ENCODE measurements at regions not wholly inside any gene's neighbourhood (a gene's known extent, or its start where the extent isn't known, plus 50 kb on each side); places are given as distances from the start of the nearest gene placed in this dataset.

DNA sequence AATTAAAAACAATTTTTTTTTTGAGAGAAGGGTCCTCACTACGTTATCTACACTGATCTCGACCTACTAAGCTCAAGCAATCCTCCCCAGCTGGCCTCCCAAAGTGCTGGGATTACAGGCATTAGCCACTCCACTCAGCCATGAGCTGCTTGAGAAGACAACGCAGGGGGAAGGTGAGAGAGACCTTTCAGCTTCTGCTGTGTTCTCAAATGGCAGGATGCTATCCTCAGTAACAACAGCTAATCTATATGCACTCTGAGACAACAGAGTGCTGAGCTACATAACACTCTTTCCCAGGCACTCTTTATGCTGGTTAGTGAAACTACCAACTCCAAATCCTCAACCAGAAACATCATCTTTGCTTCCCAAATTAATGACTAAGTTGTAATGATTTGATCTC lies 526.1 kb downstream of the CCER1 start:
- H3K27ac Mint-ChIP-seq: no peak overlapping the region
- no peak for ATAC-seq (ENCODE audit: low read depth in 2 of 2)
- Histone ChIP-seq H3K27me3 (ENCODE audit: control insufficient read depth, insufficient read depth, low read length) (no peaks in the 10 kb centered on the region), H3K27ac (ENCODE audit: insufficient read depth, low read length, poor library complexity, severe bottlenecking) (no peak overlapping the region), H3K4me1 (ENCODE audit: control insufficient read depth, insufficient read depth, low read length, poor library complexity, severe bottlenecking) (no peaks in the 10 kb centered on the region), H3K4me3 (ENCODE audit: low read depth, low read length) (no peak overlapping the region), H3K9me3 (ENCODE audit: control insufficient read depth in 2 of 2, low read length in 2 of 2) (peaks cover 0 to under 1% of the 10 kb centered on the region in 2 experiments), H3K36me3 (ENCODE audit: control insufficient read depth, insufficient read depth, low read length) (no peaks in the 10 kb centered on the region)
- DNase-seq: no peak
- H3K4me1 Mint-ChIP-seq: no peaks in the 10 kb centered on the region
- peaks cover 0 to 4% (median 2%) of the 10 kb centered on the region in 7 donors for H3K9me3 Mint-ChIP-seq
- H3K36me3 Mint-ChIP-seq: no peaks in the 10 kb centered on the region
- no peak overlapping the region for H3K4me3 Mint-ChIP-seq
- H3K27me3 Mint-ChIP-seq: no peaks in the 10 kb centered on the region

DNA sequence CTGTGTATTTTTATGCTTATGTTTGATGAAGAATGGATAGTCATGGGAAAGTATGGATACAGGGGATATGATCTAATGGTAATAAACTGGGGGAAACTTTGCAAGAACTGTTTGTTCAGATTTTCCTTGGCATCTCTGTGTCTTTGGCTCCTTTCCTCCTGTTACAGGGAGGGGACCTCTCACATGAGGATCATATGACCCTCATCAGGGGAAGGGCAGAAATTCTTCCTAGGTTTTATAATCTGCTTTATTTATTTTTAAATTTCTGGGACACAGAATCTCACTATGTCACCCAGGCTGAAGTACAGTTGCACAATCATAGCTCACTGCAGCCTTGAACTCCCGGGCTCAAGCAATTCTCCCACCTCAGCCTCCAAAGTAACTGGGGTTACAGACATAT lies 526.5 kb downstream of the CCER1 start:
- Histone ChIP-seq H3K4me1 (ENCODE audit: control insufficient read depth, insufficient read depth, low read length, poor library complexity, severe bottlenecking) (no peaks in the 10 kb centered on the region), H3K27ac (ENCODE audit: insufficient read depth, low read length, poor library complexity, severe bottlenecking) (no peak overlapping the region), H3K4me3 (ENCODE audit: low read depth, low read length) (no peak overlapping the region), H3K9me3 (ENCODE audit: control insufficient read depth in 2 of 2, low read length in 2 of 2) (no peaks in the 10 kb centered on the region), H3K36me3 (ENCODE audit: control insufficient read depth, insufficient read depth, low read length) (no peaks in the 10 kb centered on the region), H3K27me3 (ENCODE audit: control insufficient read depth, insufficient read depth, low read length) (no peaks in the 10 kb centered on the region)
- no peaks in the 10 kb centered on the region for H3K27me3 Mint-ChIP-seq
- no peak overlapping the region for H3K4me3 Mint-ChIP-seq
- H3K4me1 Mint-ChIP-seq: no peaks in the 10 kb centered on the region
- no peak for DNase-seq
- H3K9me3 Mint-ChIP-seq: peaks cover 0 to 4% (median 0%) of the 10 kb centered on the region in 7 donors
- H3K27ac Mint-ChIP-seq: no peak overlapping the region
- ATAC-seq (ENCODE audit: low read depth in 2 of 2): no peak
- no peaks in the 10 kb centered on the region for H3K36me3 Mint-ChIP-seq

DNA sequence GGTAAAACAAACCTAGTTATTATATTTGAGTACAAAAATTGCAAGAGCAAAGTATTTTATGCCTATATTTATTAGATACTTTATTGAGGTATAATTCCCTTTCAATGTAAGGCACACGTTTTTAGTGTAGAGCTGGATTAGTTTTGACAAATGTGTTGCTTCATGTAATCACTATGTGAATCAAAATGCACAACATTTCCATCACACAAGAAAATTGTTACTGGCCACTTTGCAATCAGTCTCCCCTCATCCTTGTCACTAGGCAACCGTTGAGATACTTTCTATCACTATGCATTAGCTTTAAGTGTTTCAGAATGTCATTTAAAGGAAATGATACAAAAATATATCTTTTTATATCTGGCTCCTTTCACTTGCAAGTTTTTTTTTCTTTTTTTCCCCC lies 531.0 kb downstream of the CCER1 start:
- Histone ChIP-seq H3K4me1 (ENCODE audit: control insufficient read depth, insufficient read depth, low read length, poor library complexity, severe bottlenecking) (no peaks in the 10 kb centered on the region), H3K36me3 (ENCODE audit: control insufficient read depth, insufficient read depth, low read length) (no peaks in the 10 kb centered on the region), H3K27ac (ENCODE audit: insufficient read depth, low read length, poor library complexity, severe bottlenecking) (no peak overlapping the region), H3K4me3 (ENCODE audit: low read depth, low read length) (no peak overlapping the region), H3K9me3 (ENCODE audit: control insufficient read depth in 2 of 2, low read length in 2 of 2) (no peaks in the 10 kb centered on the region), H3K27me3 (ENCODE audit: control insufficient read depth, insufficient read depth, low read length) (no peaks in the 10 kb centered on the region)
- DNase-seq (no peak), ATAC-seq (ENCODE audit: low read depth in 2 of 2) (no peak)
- Mint-ChIP-seq H3K4me3 (no peak overlapping the region), H3K27ac (no peak overlapping the region), H3K9me3 (peaks cover 0 to 1% (median 0%) of the 10 kb centered on the region in 7 donors), H3K4me1 (no peaks in the 10 kb centered on the region), H3K36me3 (no peaks in the 10 kb centered on the region), H3K27me3 (no peaks in the 10 kb centered on the region)

DNA sequence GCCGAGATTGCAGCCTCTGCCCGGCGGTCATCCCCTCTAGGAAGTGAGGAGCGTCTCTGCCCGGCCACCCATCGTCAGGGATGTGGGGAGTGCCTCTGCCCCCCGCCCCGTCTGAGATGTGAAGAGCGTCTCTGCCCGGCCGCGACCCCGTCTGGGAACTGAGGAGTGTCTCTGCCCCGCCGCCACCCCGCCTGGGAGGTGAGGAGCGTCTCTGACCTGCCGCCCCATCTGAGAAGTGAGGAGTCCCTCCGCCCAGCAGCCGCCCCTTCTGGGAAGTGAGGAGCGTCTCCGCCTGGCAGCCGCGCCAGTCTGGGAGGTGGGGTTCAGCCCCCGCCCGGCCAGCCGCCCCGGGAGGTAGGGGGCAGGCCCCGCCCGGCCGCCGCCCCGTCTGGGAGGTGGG lies 544.0 kb downstream of the CCER1 start:
- Mint-ChIP-seq H3K36me3 (no peaks in the 10 kb centered on the region), H3K27ac (no peak overlapping the region), H3K4me3 (no peak overlapping the region), H3K9me3 (peaks cover 0 to 7% (median 2%) of the 10 kb centered on the region in 7 donors), H3K27me3 (no peaks in the 10 kb centered on the region), H3K4me1 (no peaks in the 10 kb centered on the region)
- no peak overlapping the region for H3K27ac ChIP-seq (ENCODE audit: insufficient read depth, low read length, poor library complexity, severe bottlenecking)
- H3K27me3 ChIP-seq (ENCODE audit: control insufficient read depth, insufficient read depth, low read length): no peaks in the 10 kb centered on the region
- ATAC-seq (ENCODE audit: low read depth in 2 of 2) (no peak), DNase-seq (no peak)
- no peak overlapping the region for H3K4me3 ChIP-seq (ENCODE audit: low read depth, low read length)
- H3K4me1 ChIP-seq (ENCODE audit: control insufficient read depth, insufficient read depth, low read length, poor library complexity, severe bottlenecking): no peaks in the 10 kb centered on the region
- H3K36me3 ChIP-seq (ENCODE audit: control insufficient read depth, insufficient read depth, low read length): no peaks in the 10 kb centered on the region
- H3K9me3 ChIP-seq (ENCODE audit: control insufficient read depth in 2 of 2, low read length in 2 of 2): no peaks in the 10 kb centered on the region

DNA sequence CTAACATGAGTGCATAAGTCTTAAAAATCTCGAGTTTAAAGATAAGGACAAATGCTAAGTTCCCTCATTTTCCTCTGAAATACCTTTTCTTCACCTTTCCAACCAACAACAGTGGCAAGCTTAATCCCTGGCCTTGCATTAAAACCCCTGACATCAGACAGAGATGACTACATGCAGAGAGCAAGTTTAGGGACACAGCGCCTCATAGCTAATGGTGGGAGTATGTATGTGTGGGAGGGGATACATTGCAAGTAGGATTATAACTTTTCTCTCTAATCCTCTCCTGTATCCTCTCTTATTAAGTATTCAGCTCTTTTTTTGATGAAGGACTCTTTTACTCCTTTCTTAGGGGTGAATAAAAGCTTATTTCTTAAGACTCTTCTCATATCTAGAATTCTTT lies 547.1 kb downstream of the CCER1 start:
- Histone ChIP-seq H3K27ac (ENCODE audit: insufficient read depth, low read length, poor library complexity, severe bottlenecking) (no peak overlapping the region), H3K4me1 (ENCODE audit: control insufficient read depth, insufficient read depth, low read length, poor library complexity, severe bottlenecking) (no peaks in the 10 kb centered on the region), H3K36me3 (ENCODE audit: control insufficient read depth, insufficient read depth, low read length) (no peaks in the 10 kb centered on the region), H3K27me3 (ENCODE audit: control insufficient read depth, insufficient read depth, low read length) (no peaks in the 10 kb centered on the region), H3K9me3 (ENCODE audit: control insufficient read depth in 2 of 2, low read length in 2 of 2) (no peaks in the 10 kb centered on the region), H3K4me3 (ENCODE audit: low read depth, low read length) (no peak overlapping the region)
- no peaks in the 10 kb centered on the region for H3K36me3 Mint-ChIP-seq
- no peak overlapping the region for H3K4me3 Mint-ChIP-seq
- no peak overlapping the region for H3K27ac Mint-ChIP-seq
- no peak for DNase-seq
- H3K4me1 Mint-ChIP-seq: no peaks in the 10 kb centered on the region
- H3K9me3 Mint-ChIP-seq: no peaks in the 10 kb centered on the region
- peak in 1 of 2 donors; percentile 24 for ATAC-seq (ENCODE audit: low read depth in 2 of 2)
- no peaks in the 10 kb centered on the region for H3K27me3 Mint-ChIP-seq

DNA sequence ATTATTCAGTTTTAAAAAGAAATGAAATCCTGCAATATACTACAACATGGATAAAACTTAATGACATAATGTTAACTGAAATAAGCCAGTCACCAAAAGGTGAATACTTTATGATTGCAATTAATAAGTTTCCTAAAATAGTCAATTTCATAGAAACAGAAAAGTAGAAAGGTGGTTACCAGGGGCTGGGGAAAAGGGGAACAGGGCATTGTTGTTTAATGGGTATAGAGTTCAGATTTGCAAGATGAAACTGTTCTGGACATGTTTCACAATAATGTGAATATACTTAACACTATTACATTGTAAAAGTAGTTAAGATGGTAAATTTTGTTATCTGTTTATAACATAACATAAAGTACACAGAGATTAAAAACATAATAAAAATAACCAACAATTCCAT lies 550.9 kb downstream of the CCER1 start:
- no peaks in the 10 kb centered on the region for H3K9me3 ChIP-seq (ENCODE audit: control insufficient read depth in 2 of 2, low read length in 2 of 2)
- H3K4me1 ChIP-seq (ENCODE audit: control insufficient read depth, insufficient read depth, low read length, poor library complexity, severe bottlenecking): no peaks in the 10 kb centered on the region
- DNase-seq: no peak
- Mint-ChIP-seq H3K36me3 (no peaks in the 10 kb centered on the region), H3K27ac (no peak overlapping the region), H3K4me3 (no peak overlapping the region), H3K27me3 (no peaks in the 10 kb centered on the region), H3K9me3 (peaks cover 0 to 4% (median 0%) of the 10 kb centered on the region in 7 donors), H3K4me1 (no peaks in the 10 kb centered on the region)
- no peaks in the 10 kb centered on the region for H3K36me3 ChIP-seq (ENCODE audit: control insufficient read depth, insufficient read depth, low read length)
- H3K27ac ChIP-seq (ENCODE audit: insufficient read depth, low read length, poor library complexity, severe bottlenecking): no peak overlapping the region
- H3K27me3 ChIP-seq (ENCODE audit: control insufficient read depth, insufficient read depth, low read length): no peaks in the 10 kb centered on the region
- no peak for ATAC-seq (ENCODE audit: low read depth in 2 of 2)
- H3K4me3 ChIP-seq (ENCODE audit: low read depth, low read length): no peak overlapping the region

DNA sequence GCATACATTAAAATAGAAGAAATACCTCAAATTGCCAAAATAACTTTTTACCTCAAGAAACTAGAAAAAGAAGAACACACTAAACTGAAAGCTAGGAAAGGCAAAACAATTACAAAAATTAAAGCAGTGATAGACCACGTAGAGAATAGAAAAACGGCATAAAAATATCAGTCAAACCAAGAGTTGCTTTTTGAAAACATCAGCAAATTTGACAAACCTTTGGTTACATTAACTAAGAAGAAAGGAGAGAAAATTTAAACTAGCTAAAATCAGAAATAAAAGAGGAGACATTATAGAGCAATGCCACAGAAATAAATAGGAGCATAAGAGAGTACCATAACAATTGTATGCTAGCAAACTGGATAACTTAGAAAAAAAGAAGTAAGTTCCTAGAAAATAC lies 553.8 kb downstream of the CCER1 start:
- ATAC-seq (ENCODE audit: low read depth in 2 of 2): no peak
- Mint-ChIP-seq H3K27ac (peak overlapping the region in 1 of 3 donors; percentile 67), H3K4me1 (no peaks in the 10 kb centered on the region), H3K36me3 (no peaks in the 10 kb centered on the region), H3K27me3 (no peaks in the 10 kb centered on the region), H3K9me3 (peaks cover 0 to 8% (median under 1%) of the 10 kb centered on the region in 7 donors), H3K4me3 (no peak overlapping the region)
- Histone ChIP-seq H3K4me1 (ENCODE audit: control insufficient read depth, insufficient read depth, low read length, poor library complexity, severe bottlenecking) (no peaks in the 10 kb centered on the region), H3K9me3 (ENCODE audit: control insufficient read depth in 2 of 2, low read length in 2 of 2) (peaks cover 5% of the 10 kb centered on the region in 2 experiments), H3K36me3 (ENCODE audit: control insufficient read depth, insufficient read depth, low read length) (no peaks in the 10 kb centered on the region), H3K27me3 (ENCODE audit: control insufficient read depth, insufficient read depth, low read length) (no peaks in the 10 kb centered on the region), H3K27ac (ENCODE audit: insufficient read depth, low read length, poor library complexity, severe bottlenecking) (no peak overlapping the region), H3K4me3 (ENCODE audit: low read depth, low read length) (no peak overlapping the region)
- DNase-seq: no peak

DNA sequence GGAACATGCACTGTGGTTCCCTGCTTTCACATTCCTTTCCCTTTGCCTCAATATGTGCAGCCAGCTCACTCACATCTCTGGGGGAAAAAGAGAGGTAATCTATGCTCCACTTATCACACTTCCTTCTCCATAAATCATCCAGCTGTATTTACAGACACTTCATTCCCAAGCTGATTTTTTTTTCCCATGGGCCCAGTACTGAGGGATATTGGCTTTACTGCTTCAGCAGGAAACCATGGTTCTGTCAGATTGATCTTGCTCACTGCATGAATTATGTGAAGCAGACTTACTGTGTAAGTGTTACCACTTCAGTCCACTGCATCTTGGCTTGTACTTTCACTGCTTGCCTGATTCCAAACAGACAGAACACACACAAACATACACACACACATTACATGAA lies 555.6 kb downstream of the CCER1 start:
- no peak for DNase-seq
- no peak overlapping the region for H3K4me3 Mint-ChIP-seq
- H3K27me3 Mint-ChIP-seq: no peaks in the 10 kb centered on the region
- H3K36me3 ChIP-seq (ENCODE audit: control insufficient read depth, insufficient read depth, low read length): no peaks in the 10 kb centered on the region
- no peak overlapping the region for H3K27ac ChIP-seq (ENCODE audit: insufficient read depth, low read length, poor library complexity, severe bottlenecking)
- H3K4me1 ChIP-seq (ENCODE audit: control insufficient read depth, insufficient read depth, low read length, poor library complexity, severe bottlenecking): no peaks in the 10 kb centered on the region
- no peaks in the 10 kb centered on the region for H3K4me1 Mint-ChIP-seq
- peaks cover 7 to 13% of the 10 kb centered on the region in 2 experiments for H3K9me3 ChIP-seq (ENCODE audit: control insufficient read depth in 2 of 2, low read length in 2 of 2)
- ATAC-seq (ENCODE audit: low read depth in 2 of 2): no peak
- H3K36me3 Mint-ChIP-seq: no peaks in the 10 kb centered on the region
- H3K27ac Mint-ChIP-seq: no peak overlapping the region
- H3K4me3 ChIP-seq (ENCODE audit: low read depth, low read length): no peak overlapping the region
- peaks cover 0 to 13% (median 3%) of the 10 kb centered on the region in 7 donors for H3K9me3 Mint-ChIP-seq
- H3K27me3 ChIP-seq (ENCODE audit: control insufficient read depth, insufficient read depth, low read length): no peaks in the 10 kb centered on the region

Measured in CD4-positive, CD25-positive, alpha-beta regulatory T cell (primary cell).